Karpas-422 (cell line): ENCODE measurements at regions not wholly inside any gene's neighbourhood (a gene's known extent, or its start where the extent isn't known, plus 50 kb on each side); places are given as distances from the start of the nearest gene placed in this dataset.

ENCODE experiments used
- DNase-seq: peaks from one replicate; pipeline ENCODE4 v3.0.0-alpha.2; 2015
- H2AFZ ChIP-seq: fragments of 200-600 bp; sonication (generic); 2 replicates; pipeline ENCODE4 v1.6.1; 2014; ENCODE audit warnings: antibody characterized with exemption, low read length, mixed read lengths
- H3K27ac ChIP-seq: fragments of 200-600 bp; sonication (generic); 2 replicates; pipeline ENCODE4 v1.5.1; 2014; ENCODE audit warnings: mild to moderate bottlenecking, low read length, moderate library complexity
- H3K27me3 ChIP-seq: fragments of 200-600 bp; sonication (generic); 2 replicates; pipeline ENCODE4 v1.6.1; 2014; ENCODE audit warnings: low read length, mixed read lengths
- H3K36me3 ChIP-seq: fragments of 200-600 bp; sonication (generic); 2 replicates; pipeline ENCODE4 v1.6.1; 2014; ENCODE audit warnings: low read length, mixed read lengths; ENCODE audit not compliant: insufficient read depth
- H3K4me1 ChIP-seq: fragments of 200-600 bp; sonication (generic); 2 replicates; pipeline ENCODE4 v1.6.1; 2014; ENCODE audit warnings: mild to moderate bottlenecking, low read length, mixed read lengths
- H3K4me2 ChIP-seq: fragments of 200-600 bp; sonication (generic); 2 replicates; pipeline ENCODE4 v1.6.1; 2014; ENCODE audit warnings: low read length, low read depth, mild to moderate bottlenecking; ENCODE audit not compliant: poor library complexity, severe bottlenecking
- H3K4me3 ChIP-seq: fragments of 200-600 bp; sonication (generic); 2 replicates; pipeline ENCODE4 v1.5.1; 2014; ENCODE audit warnings: mild to moderate bottlenecking, antibody characterized with exemption, low read length, mixed read lengths
- H3K79me2 ChIP-seq: fragments of 200-600 bp; sonication (generic); 2 replicates; pipeline ENCODE4 v1.6.1; 2014; ENCODE audit warnings: mild to moderate bottlenecking, low read length, mixed read lengths
- H3K9ac ChIP-seq: fragments of 200-600 bp; sonication (generic); 2 replicates; pipeline ENCODE4 v1.6.0; 2014; ENCODE audit warnings: low read length
- H3K9me2 ChIP-seq: fragments of 200-600 bp; sonication (generic), shearing (Covaris generic); replicated peaks from 2 replicates; pipeline ENCODE4 v1.6.0; 2014; ENCODE audit warnings: mild to moderate bottlenecking, low read length, moderate library complexity; ENCODE audit not compliant: insufficient read depth
- H3K9me3 ChIP-seq: fragments of 300-700, 200-600 bp; sonication (generic); 2 replicates; pipeline ENCODE4 v1.6.1; 2014; ENCODE audit warnings: low read length, mixed read lengths
- H4K20me1 ChIP-seq: fragments of 200-600 bp; sonication (generic); 2 replicates; pipeline ENCODE4 v1.6.1; 2014; ENCODE audit warnings: mild to moderate bottlenecking, antibody characterized with exemption, low read length, low read depth; ENCODE audit not compliant: insufficient read depth

GRCh38 chr2:241950413-241951315 is 81.1 kb downstream of the RTP5 start:
- H3K79me2 ChIP-seq = no peaks in the 10 kb centered on the region
- H3K27me3 ChIP-seq = no peaks in the 10 kb centered on the region
- no peaks in the 10 kb centered on the region for H3K36me3 ChIP-seq
- no peaks in the 10 kb centered on the region for H3K9me2 ChIP-seq
- H3K4me3 ChIP-seq = peak overlapping the region; percentile 22; the same call in 1 of the 2 replicates
- no peaks in the 10 kb centered on the region for H3K9me3 ChIP-seq
- no peak overlapping the region for H2AFZ ChIP-seq
- no peak overlapping the region for H3K9ac ChIP-seq
- DNase-seq = peak; percentile 88
- H3K4me1 ChIP-seq = peaks cover 17% of the 10 kb centered on the region
- H3K4me2 ChIP-seq = peak overlapping the region; percentile 59
- no peak overlapping the region for H3K27ac ChIP-seq
- H4K20me1 ChIP-seq = peaks cover 7% of the 10 kb centered on the region; the same call in 1 of the 2 replicates

DNA sequence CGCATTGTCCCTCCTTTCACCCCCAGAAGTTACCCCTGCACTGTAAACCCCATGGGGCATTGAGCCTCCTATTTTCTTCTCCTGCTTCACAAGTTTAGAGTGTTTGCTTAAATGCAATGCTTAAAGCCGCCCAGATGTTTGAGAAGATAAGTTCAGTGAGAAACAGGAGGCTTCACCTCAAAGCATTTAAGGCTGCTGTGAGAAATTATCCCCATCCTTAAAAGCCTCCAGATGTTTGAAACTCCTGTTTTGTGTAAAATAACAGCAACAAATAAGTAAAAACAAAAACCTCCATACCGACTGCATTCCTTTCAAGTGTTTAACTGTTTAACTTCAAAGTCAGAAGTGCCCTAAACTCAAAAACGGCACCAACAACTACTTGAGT is 81.8 kb downstream of the RTP5 start:
- H3K36me3 ChIP-seq = no peaks in the 10 kb centered on the region
- no peaks in the 10 kb centered on the region for H3K9me3 ChIP-seq
- H2AFZ ChIP-seq = no peak overlapping the region
- peaks cover 17% of the 10 kb centered on the region for H3K4me1 ChIP-seq
- H3K9me2 ChIP-seq = no peaks in the 10 kb centered on the region
- no peak overlapping the region; the same call in 1 of the 2 replicates for H3K9ac ChIP-seq
- peak overlapping the region; percentile 59 for H3K4me2 ChIP-seq
- H3K27me3 ChIP-seq = no peaks in the 10 kb centered on the region
- H4K20me1 ChIP-seq = peaks cover 7% of the 10 kb centered on the region; the same call in 1 of the 2 replicates
- H3K27ac ChIP-seq = no peak overlapping the region
- DNase-seq = no peak
- no peak overlapping the region for H3K4me3 ChIP-seq
- H3K79me2 ChIP-seq = no peaks in the 10 kb centered on the region

GRCh38 chr2:241951920-241952319 is 82.4 kb downstream of the RTP5 start:
- no peaks in the 10 kb centered on the region for H3K79me2 ChIP-seq
- H3K9ac ChIP-seq = no peak overlapping the region
- H3K27me3 ChIP-seq = no peaks in the 10 kb centered on the region
- no peak overlapping the region for H2AFZ ChIP-seq
- DNase-seq = no peak
- H3K9me2 ChIP-seq = no peaks in the 10 kb centered on the region
- H3K9me3 ChIP-seq = no peaks in the 10 kb centered on the region
- no peaks in the 10 kb centered on the region for H3K36me3 ChIP-seq
- H3K4me1 ChIP-seq = peaks cover 17% of the 10 kb centered on the region
- no peak overlapping the region for H3K27ac ChIP-seq
- H3K4me2 ChIP-seq = no peak overlapping the region
- no peak overlapping the region for H3K4me3 ChIP-seq
- peaks cover 7% of the 10 kb centered on the region; the same call in 1 of the 2 replicates for H4K20me1 ChIP-seq

- Histone ChIP-seq H3K4me2 (no peak overlapping the region), H2AFZ (no peak overlapping the region), H3K4me3 (no peak overlapping the region), H3K4me1 (peaks cover 17% of the 10 kb centered on the region), H3K27me3 (no peaks in the 10 kb centered on the region), H3K9ac (no peak overlapping the region), H3K79me2 (no peaks in the 10 kb centered on the region), H3K36me3 (no peaks in the 10 kb centered on the region), H4K20me1 (peaks cover 7% of the 10 kb centered on the region; the same call in 1 of the 2 replicates), H3K9me3 (no peaks in the 10 kb centered on the region), H3K9me2 (no peaks in the 10 kb centered on the region), H3K27ac (no peak overlapping the region)
- no peak for DNase-seq
Measured at GRCh38 chr2:241952816-241953215, 83.3 kb downstream of the RTP5 start.

DNA sequence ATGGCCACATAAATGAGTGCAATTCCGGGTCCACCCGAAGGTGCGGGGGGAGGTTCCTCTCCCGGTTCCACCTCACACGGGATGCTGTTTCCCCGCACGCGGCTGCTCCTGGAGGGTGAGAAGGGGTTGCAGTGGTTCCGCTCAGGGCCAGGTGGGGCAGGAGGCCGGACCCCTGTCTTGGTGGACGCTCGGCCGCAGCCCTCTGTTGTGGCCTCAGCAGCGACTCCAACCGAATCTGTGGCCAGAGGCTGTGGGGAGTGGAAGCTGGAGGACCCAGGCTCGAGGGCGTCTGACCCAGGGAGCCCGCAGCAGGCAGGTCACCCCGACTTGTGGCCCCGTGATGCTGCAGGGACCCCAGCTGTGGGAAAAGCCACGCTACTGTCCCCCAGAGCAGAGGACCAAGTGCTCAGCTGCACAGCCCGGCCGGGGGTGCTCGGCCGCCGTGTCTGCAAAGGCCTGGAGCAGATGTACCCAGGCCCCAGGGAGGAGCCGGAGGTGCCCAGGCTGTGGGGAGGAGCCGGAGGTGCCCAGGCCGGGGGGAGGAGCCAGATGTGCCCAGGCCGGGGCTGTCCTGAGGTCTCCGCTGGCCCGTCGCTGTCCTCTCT is 83.9 kb downstream of the RTP5 start:
- Histone ChIP-seq H4K20me1 (peaks cover 7% of the 10 kb centered on the region; the same call in 1 of the 2 replicates), H3K27ac (no peak overlapping the region), H3K9me2 (no peaks in the 10 kb centered on the region), H3K27me3 (no peaks in the 10 kb centered on the region), H3K4me3 (no peak overlapping the region), H3K4me2 (no peak overlapping the region), H3K9ac (no peak overlapping the region), H3K9me3 (no peaks in the 10 kb centered on the region), H3K4me1 (peaks cover 17% of the 10 kb centered on the region), H3K36me3 (no peaks in the 10 kb centered on the region), H2AFZ (no peak overlapping the region), H3K79me2 (no peaks in the 10 kb centered on the region)
- DNase-seq = no peak

DNA sequence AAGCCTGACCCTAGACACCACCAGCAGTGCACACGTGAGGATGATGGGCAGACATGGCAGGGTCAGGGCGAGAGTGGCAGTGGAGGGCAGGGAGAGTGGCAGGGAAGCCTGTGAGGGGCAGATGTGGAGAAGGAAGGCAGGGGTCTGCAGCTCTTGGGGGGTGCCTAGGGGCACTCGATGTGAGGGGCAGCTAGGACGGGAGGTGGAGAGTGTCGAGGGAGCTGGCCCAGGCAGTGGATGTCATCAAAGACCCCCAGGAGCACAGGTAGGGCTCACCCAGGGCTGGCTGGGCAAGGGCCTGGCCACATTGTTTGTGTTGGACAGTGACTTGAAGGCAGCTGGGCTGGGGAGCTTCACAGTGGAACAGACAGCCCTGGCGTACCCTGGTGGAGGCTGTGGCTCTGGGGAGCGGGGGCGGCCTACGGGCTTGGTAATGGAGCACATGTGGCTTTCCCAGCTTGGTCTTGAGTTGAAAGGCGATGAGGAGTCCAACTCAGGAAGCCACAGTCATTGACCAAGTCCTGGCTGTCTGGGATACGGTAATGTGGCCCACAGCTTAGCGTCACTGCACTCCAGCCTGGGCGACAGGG is 87.1 kb downstream of the RTP5 start:
- Histone ChIP-seq H2AFZ (no peak overlapping the region), H3K4me1 (peaks cover 9% of the 10 kb centered on the region), H3K4me2 (no peak overlapping the region), H3K79me2 (no peaks in the 10 kb centered on the region), H3K27me3 (no peaks in the 10 kb centered on the region), H4K20me1 (0 out of 2 replicates have a peak, but pooled peaks cover 4% of the 10 kb centered on the region), H3K36me3 (no peaks in the 10 kb centered on the region), H3K27ac (no peak overlapping the region), H3K9ac (no peak overlapping the region), H3K9me3 (no peaks in the 10 kb centered on the region), H3K9me2 (no peaks in the 10 kb centered on the region), H3K4me3 (no peak overlapping the region)
- no peak for DNase-seq

- H3K4me2 ChIP-seq = no peak overlapping the region
- H3K4me3 ChIP-seq = no peak overlapping the region
- no peaks in the 10 kb centered on the region for H3K9me2 ChIP-seq
- H3K79me2 ChIP-seq = no peaks in the 10 kb centered on the region
- H3K27me3 ChIP-seq = no peaks in the 10 kb centered on the region
- H3K36me3 ChIP-seq = no peaks in the 10 kb centered on the region
- peaks cover 11% of the 10 kb centered on the region for H3K4me1 ChIP-seq
- DNase-seq = no peak
- no peak overlapping the region for H3K27ac ChIP-seq
- H3K9me3 ChIP-seq = no peaks in the 10 kb centered on the region
- no peak overlapping the region for H3K9ac ChIP-seq
- no peak overlapping the region for H2AFZ ChIP-seq
- 0 out of 2 replicates have a peak, but pooled peaks cover 4% of the 10 kb centered on the region for H4K20me1 ChIP-seq
Measured at GRCh38 chr2:241957276-241957675, 87.7 kb downstream of the RTP5 start.
